IMR-90 (cell line): ENCODE measurements at regions not wholly inside any gene's neighbourhood (a gene's known extent, or its start where the extent isn't known, plus 50 kb on each side); places are given as distances from the start of the nearest gene placed in this dataset.
A peak's percentile ranks its signal among the peaks of the same experiment; 100 is the strongest.

Source experiments
- ATAC-seq: fragments of 200-7000 bp; cut with Tn5 transposase; 2 replicates; pipeline ENCODE4 v1.9.1; 2020; ENCODE audit warnings: low read depth, mild to moderate bottlenecking, moderate library complexity
- BruUV-seq: library from RNA; stranded (reverse); fragments of 400-500 nt; replicated peaks from 2 replicates; lab custom pipeline; 2021; lab: Mats Ljungman, UMichigan
- CTCF ChIA-PET: fragments of 300-600 bp; formaldehyde crosslinking; extraction: SDS; loops from one replicate; lab custom pipeline; 2021; ENCODE audit warnings: antibody characterized with exemption; lab: Yijun Ruan, JAX
- POLR2A ChIA-PET: fragments of 300-600 bp; sonication (Branson Sonifier 250); formaldehyde crosslinking; loops from one replicate; lab custom pipeline; 2022; ENCODE audit warnings: antibody characterized with exemption; ENCODE audit not compliant: unreplicated experiment; lab: Charles Lee
- DNase-seq: peaks from one replicate; pipeline ENCODE4 v3.0.0; 2013
- H2AFZ ChIP-seq: replicated peaks from 2 replicates; pipeline ENCODE3; 2013; ENCODE audit warnings: low read length, mild to moderate bottlenecking; ENCODE audit not compliant: poor library complexity
- H2AK5ac ChIP-seq: 2 replicates; pipeline ENCODE4 v1.6.1; 2013; ENCODE audit warnings: low read depth, low read length, inconsistent platforms
- H2AK9ac ChIP-seq: replicated peaks from 2 replicates; pipeline ENCODE3; 2013; ENCODE audit warnings: mild to moderate bottlenecking, low read depth, low read length, moderate library complexity; ENCODE audit not compliant: poor library complexity
- H2BK120ac ChIP-seq: 2 replicates; pipeline ENCODE4 v1.6.1; 2013; ENCODE audit warnings: low read depth, low read length, inconsistent platforms
- H2BK15ac ChIP-seq: 3 replicates; pipeline ENCODE4 v1.6.1; 2013; ENCODE audit warnings: low read depth, low read length, inconsistent platforms
- H2BK20ac ChIP-seq: 2 replicates; pipeline ENCODE4 v1.6.1; 2013; ENCODE audit warnings: low read depth, mild to moderate bottlenecking, inconsistent platforms, low read length, moderate library complexity
- H2BK5ac ChIP-seq: 2 replicates; pipeline ENCODE4 v1.6.1; 2013; ENCODE audit warnings: mild to moderate bottlenecking, low read depth, low read length, inconsistent platforms; ENCODE audit not compliant: poor library complexity, severe bottlenecking
- H3K14ac ChIP-seq: replicated peaks from 2 replicates; pipeline ENCODE4 v1.6.1; 2013; ENCODE audit warnings: low read depth, low read length, inconsistent platforms
- H3K18ac ChIP-seq: 2 replicates; pipeline ENCODE4 v1.6.1; 2013; ENCODE audit warnings: low read depth, low read length, control low read depth
- H3K23ac ChIP-seq: 2 replicates; pipeline ENCODE4 v1.6.1; 2013; ENCODE audit warnings: low read depth, low read length, inconsistent platforms
- H3K27ac ChIP-seq: 2 replicates; pipeline ENCODE4 v1.5.1; 2013; ENCODE audit warnings: mild to moderate bottlenecking, control low read depth, low read length; ENCODE audit not compliant: insufficient read depth
- H3K27me3 ChIP-seq: 2 replicates; pipeline ENCODE4 v1.6.1; 2013; ENCODE audit warnings: low read length; ENCODE audit not compliant: control insufficient read depth, insufficient read depth
- H3K36me3 ChIP-seq: 2 replicates; pipeline ENCODE4 v1.6.1; 2013; ENCODE audit warnings: low read length, mixed read lengths; ENCODE audit not compliant: control insufficient read depth, insufficient read depth
- H3K4ac ChIP-seq: 2 replicates; pipeline ENCODE4 v1.6.1; 2013; ENCODE audit warnings: low read depth, low read length, inconsistent platforms
- H3K4me1 ChIP-seq: 2 replicates; pipeline ENCODE4 v1.6.1; 2013; ENCODE audit warnings: low read length, mixed read lengths; ENCODE audit not compliant: control insufficient read depth, insufficient read depth
- H3K4me2 ChIP-seq: 2 replicates; pipeline ENCODE4 v1.6.1; 2013; ENCODE audit warnings: low read depth, mild to moderate bottlenecking, control low read depth, low read length, moderate library complexity
- H3K4me3 ChIP-seq: 2 replicates; pipeline ENCODE4 v1.5.1; 2013; ENCODE audit warnings: low read depth, mild to moderate bottlenecking, control low read depth, low read length, moderate library complexity; ENCODE audit not compliant: insufficient read depth
- H3K56ac ChIP-seq: 2 replicates; pipeline ENCODE4 v1.6.1; 2013; ENCODE audit warnings: low read length, inconsistent platforms; ENCODE audit not compliant: insufficient read depth; ENCODE audit errors: extremely low read depth
- H3K79me1 ChIP-seq, 2 experiments: 2 replicates each; pipeline ENCODE4 v1.6.1; 2013; ENCODE audit warnings: low read length in 2 of 2, inconsistent platforms in 1 of 2, low read depth in 1 of 2
- H3K9ac ChIP-seq: 2 replicates; pipeline ENCODE4 v1.6.1; 2013; ENCODE audit warnings: low read depth, low read length, control low read depth
- H3K9me1 ChIP-seq: 2 replicates; pipeline ENCODE4 v1.6.1; 2013; ENCODE audit warnings: low read length, inconsistent platforms; ENCODE audit not compliant: insufficient read depth
- H3K9me3 ChIP-seq: 2 replicates; pipeline ENCODE4 v1.6.1; 2013; ENCODE audit warnings: low read length; ENCODE audit not compliant: control insufficient read depth, insufficient read depth
- H4K20me1 ChIP-seq: 2 replicates; pipeline ENCODE4 v1.6.1; 2013; ENCODE audit warnings: low read length, inconsistent platforms; ENCODE audit not compliant: insufficient read depth
- H4K5ac ChIP-seq: 2 replicates; pipeline ENCODE4 v1.6.1; 2013; ENCODE audit warnings: mild to moderate bottlenecking, low read depth, low read length, control low read depth
- H4K8ac ChIP-seq, 2 experiments: 2 replicates each; pipeline ENCODE4 v1.6.1; 2013; ENCODE audit warnings: low read depth in 2 of 2, low read length in 2 of 2, control low read depth in 1 of 2, inconsistent platforms in 1 of 2
- H4K91ac ChIP-seq: 2 replicates; pipeline ENCODE4 v1.6.1; 2013; ENCODE audit warnings: low read depth, low read length, inconsistent platforms; ENCODE audit not compliant: insufficient read depth
- BHLHE40 ChIP-seq: fragments of 150-350 bp; IDR thresholded peaks from 2 replicates; pipeline ENCODE4 v1.6.1; 2016; ENCODE audit warnings: mild to moderate bottlenecking, low read depth, low read length
- CEBPB ChIP-seq: IDR thresholded peaks from 2 replicates; pipeline ENCODE4 v1.6.1; 2012; ENCODE audit warnings: low read depth, low read length, improper control_type of control experiment
- FOS ChIP-seq: fragments of 150-350 bp; IDR thresholded peaks from 2 replicates; pipeline ENCODE4 v1.6.1; 2016; ENCODE audit warnings: low read depth, low read length
- MAFK ChIP-seq: IDR thresholded peaks from 2 replicates; pipeline ENCODE4 v1.6.1; 2012; ENCODE audit warnings: low read depth, low read length, improper control_type of control experiment
- POLR2A ChIP-seq: IDR thresholded peaks from 2 replicates; pipeline ENCODE4 v1.6.1; 2012; ENCODE audit warnings: mild to moderate bottlenecking, low read depth, low read length
- SMC3 ChIP-seq: fragments of 150-350 bp; IDR thresholded peaks from 2 replicates; pipeline ENCODE4 v1.6.1; 2016; ENCODE audit warnings: low read depth, mild to moderate bottlenecking, antibody characterized with exemption, low read length, moderate library complexity
- WGBS, 2 experiments: methylation state at CpG; one replicate each; pipeline versions ENCODE4 v1.1.5 to v1.1.7; 2013; ENCODE audit warnings: missing lambda C conversion rate in 2 of 2; ENCODE audit not compliant: insufficient read length in 1 of 2; ENCODE audit errors: extremely low coverage in 2 of 2; 5-methylcytosine and 5-hydroxymethylcytosine counted together
- dilution Hi-C: fragments of 300-500 bp; cut with HindIII; formaldehyde crosslinking; loops from one replicate; pipeline ENCODE4 v1.14.3; 2018; ENCODE audit warnings: low sequenced_read_pairs; ENCODE audit not compliant: unreplicated experiment
- in situ Hi-C: fragments of 300-500 bp; cut with MboI; formaldehyde crosslinking; loops from 3 replicates; pipeline ENCODE4 v1.14.3; 2019; ENCODE audit warnings: low sequenced_read_pairs, inconsistent platforms, mixed read lengths
- intact Hi-C: fragments of 100-400 bp; cut with micrococcal nuclease; formaldehyde crosslinking; loops from 2 replicates; pipeline ENCODE4 v1.10.0; 2022

DNA sequence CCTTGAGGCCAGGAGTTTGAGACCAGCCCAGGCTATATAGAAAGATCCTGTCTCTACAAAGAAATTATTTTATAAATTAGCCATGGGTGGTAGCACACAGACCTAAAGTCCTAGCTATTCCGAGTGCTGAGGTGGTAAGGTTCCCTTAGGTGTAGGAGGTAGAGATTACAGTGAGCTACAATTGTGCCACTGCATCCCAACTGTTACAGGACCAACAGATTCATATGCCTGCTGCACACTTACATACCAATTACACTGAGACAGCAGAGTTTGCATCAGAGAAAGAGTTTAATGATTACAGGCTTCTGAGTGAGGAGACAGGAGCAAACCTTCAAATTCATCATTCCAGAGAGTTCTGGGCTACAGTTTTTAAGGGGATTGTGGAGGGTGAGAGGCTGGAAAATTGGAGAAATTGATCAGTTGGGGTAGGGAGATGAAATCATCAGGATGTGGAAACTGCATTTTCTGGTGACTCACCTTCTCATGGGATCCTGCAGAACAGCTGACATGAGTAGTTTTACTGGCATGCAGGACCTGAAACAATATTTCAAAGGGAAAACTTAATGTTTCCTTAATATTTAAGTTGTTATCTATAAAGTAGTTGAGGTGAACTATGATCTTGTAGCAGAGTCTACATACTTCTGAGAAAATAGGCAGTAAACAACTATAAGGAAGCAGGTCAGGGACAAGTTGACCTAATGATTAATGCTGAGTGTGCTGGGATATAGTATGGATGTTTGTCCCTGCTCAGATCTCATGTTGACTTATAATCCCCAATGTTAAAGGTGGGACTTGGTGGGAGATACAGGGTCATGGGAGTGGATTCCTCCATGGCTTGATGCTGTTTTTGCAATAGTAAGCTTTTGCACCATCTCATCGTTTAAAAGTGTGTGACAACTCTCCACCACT, 54.7 kb downstream of the ANXA2R start:
- CTCF ChIA-PET = no interaction called here
- ATAC-seq = peak; percentile 85
- in situ Hi-C loops = no loop called here

More for the DNA sequence above, 54.7 kb downstream of the ANXA2R start:
- Histone ChIP-seq H3K56ac (peak overlapping the region; percentile 29; the same call in 1 of the 2 replicates), H3K4ac (peak overlapping the region; percentile 76), H2BK20ac (peak overlapping the region; percentile 88), H3K9me1 (peaks cover 3% of the 10 kb centered on the region; the same call in 1 of the 2 replicates), H2BK15ac (peak overlapping the region; percentile 91), H4K8ac (peak overlapping the region; percentile 49 to 81), H3K27me3 (no peaks in the 10 kb centered on the region), H3K9me3 (no peaks in the 10 kb centered on the region), H3K36me3 (no peaks in the 10 kb centered on the region), H3K23ac (peak overlapping the region; percentile 81), H3K4me2 (peak overlapping the region; percentile 39; the same call in 1 of the 2 replicates), H2AK9ac (peak overlapping the region; percentile 80), H2AK5ac (peak overlapping the region; percentile 59), H4K20me1 (no peaks in the 10 kb centered on the region), H3K14ac (peak overlapping the region; percentile 61), H2BK120ac (peak overlapping the region; percentile 88), H3K27ac (peak overlapping the region; percentile 48), H4K91ac (peak overlapping the region; percentile 87), H3K79me1 (peaks cover 19 to 38% of the 10 kb centered on the region in 2 experiments), H3K18ac (peak overlapping the region; percentile 72; the same call in 1 of the 2 replicates), H3K4me3 (no peak overlapping the region), H3K9ac (peak overlapping the region; percentile 0; the same call in 1 of the 2 replicates), H4K5ac (peak overlapping the region; percentile 13; the same call in 1 of the 2 replicates), H3K4me1 (peaks cover 5% of the 10 kb centered on the region; the same call in 1 of the 2 replicates), H2BK5ac (peak overlapping the region; percentile 97), H2AFZ (peak overlapping the region; percentile 47)
- no CpG with 5 or more reads among the region's 2 CpGs for WGBS, 2 experiments
- peak; percentile 88 for DNase-seq
- TF ChIP-seq MAFK = peak; percentile 66
- TF ChIP-seq FOS = peak; percentile 94
- TF ChIP-seq SMC3 = no peak
- peak; percentile 73 for TF ChIP-seq CEBPB
- no peak for TF ChIP-seq POLR2A
- TF ChIP-seq BHLHE40 = peak; percentile 17; the same call in 1 of the 2 replicates
- BruUV-seq = no TSS peak
- dilution Hi-C loops (no loop called here), intact Hi-C loops (no loop called here)
- POLR2A ChIA-PET = no interaction called here
